ENCODE measurements at regions not wholly inside any gene's neighbourhood (a gene's known extent, or its start where the extent isn't known, plus 50 kb on each side); places are given as distances from the start of the nearest gene placed in this dataset.

DNA sequence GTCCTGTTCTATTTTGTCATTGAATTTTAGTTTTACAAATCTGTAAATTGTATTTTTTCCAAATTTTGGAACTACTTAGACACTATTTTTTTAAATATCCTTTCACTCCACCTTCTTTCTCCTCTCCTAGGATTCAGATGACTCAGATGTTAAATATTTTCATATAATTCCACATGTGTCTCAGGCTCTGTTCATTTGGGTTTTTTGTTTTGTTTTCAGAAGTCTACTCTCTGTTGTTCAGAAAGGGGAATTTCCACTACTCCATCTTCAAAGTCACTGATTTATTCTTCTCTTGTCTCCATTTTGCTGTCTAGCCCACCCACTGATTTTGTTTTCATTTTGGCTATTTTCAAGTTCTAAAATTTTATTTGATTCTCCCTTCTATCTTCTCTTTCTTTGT is 264.0 kb upstream of the SLIT2 start:
- no peak overlapping the region for H4K12ac ChIP-seq (ENCODE audit: low read depth, low read length)
- H2BK120ac ChIP-seq (ENCODE audit: insufficient read depth, low read length, poor library complexity) = no peak overlapping the region
- H3K27ac ChIP-seq (ENCODE audit: low read depth, low read length) = no peak overlapping the region
- H3K79me2 ChIP-seq (ENCODE audit: control insufficient read depth, insufficient read depth, low read length, poor library complexity) = no peaks in the 10 kb centered on the region
- H3K18ac ChIP-seq (ENCODE audit: low read length) = no peak overlapping the region
- H3K4me1 ChIP-seq (ENCODE audit: control insufficient read depth in 1 of 2, insufficient read depth in 2 of 2, low read length in 2 of 2) = no peaks in the 10 kb centered on the region
- H3K4me3 ChIP-seq (ENCODE audit: low read depth, low read length) = no peak overlapping the region
- no peak overlapping the region for H4K8ac ChIP-seq (ENCODE audit: low read depth, low read length)
- no peak overlapping the region for H3K4ac ChIP-seq (ENCODE audit: low read depth, low read length)
- no peaks in the 10 kb centered on the region for H3K27me3 ChIP-seq (ENCODE audit: insufficient read depth, low read length)
- H3K4me2 ChIP-seq (ENCODE audit: low read length) = no peak overlapping the region
- DNase-seq = no peak
- no peaks in the 10 kb centered on the region for H3K79me1 ChIP-seq (ENCODE audit: low read length)
- H4K91ac ChIP-seq (ENCODE audit: low read depth, low read length) = no peak overlapping the region
- no peak overlapping the region for H3K9ac ChIP-seq (ENCODE audit: low read length)
- H3K14ac ChIP-seq (ENCODE audit: low read length) = no peak overlapping the region
- no peak overlapping the region for H2BK5ac ChIP-seq (ENCODE audit: low read depth, low read length, poor library complexity)
- no peak overlapping the region for H2AK5ac ChIP-seq (ENCODE audit: low read length)
- no peaks in the 10 kb centered on the region for H3K9me3 ChIP-seq (ENCODE audit: insufficient read depth, low read depth, low read length)
- H2BK12ac ChIP-seq (ENCODE audit: low read length) = no peak overlapping the region
- no peaks in the 10 kb centered on the region for H3K36me3 ChIP-seq (ENCODE audit: control insufficient read depth in 1 of 2, insufficient read depth in 2 of 2, low read length in 2 of 2)
- no peak overlapping the region for H3K23ac ChIP-seq (ENCODE audit: low read length)
- H2AFZ ChIP-seq (ENCODE audit: insufficient read depth, low read length, poor library complexity) = no peak overlapping the region

DNA sequence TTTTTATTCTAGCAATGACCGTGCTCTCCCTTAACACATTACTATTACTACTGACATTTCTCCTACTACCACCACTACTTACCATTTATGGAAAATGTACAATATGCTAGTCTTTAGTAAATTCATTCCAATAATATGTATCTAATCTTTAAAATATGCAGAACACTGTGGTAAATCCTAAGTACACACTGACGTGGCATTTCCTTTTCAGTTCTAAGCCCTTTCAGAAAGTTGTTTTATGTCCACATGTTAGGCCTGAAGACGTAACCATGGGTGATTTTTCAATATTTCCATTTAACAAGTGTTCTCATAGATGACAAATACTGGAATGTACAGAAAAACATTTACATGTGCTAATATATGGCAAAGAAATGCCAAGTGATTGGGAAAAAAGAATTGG is 268.6 kb upstream of the SLIT2 start:
- H2BK120ac ChIP-seq (ENCODE audit: insufficient read depth, low read length, poor library complexity) = no peak overlapping the region
- H3K14ac ChIP-seq (ENCODE audit: low read length) = no peak overlapping the region
- no peak overlapping the region for H3K23ac ChIP-seq (ENCODE audit: low read length)
- H3K79me2 ChIP-seq (ENCODE audit: control insufficient read depth, insufficient read depth, low read length, poor library complexity) = no peaks in the 10 kb centered on the region
- DNase-seq = peak in 1 of 2 donors; percentile 9
- no CpG with 5 or more reads among the region's 3 CpGs for WGBS (ENCODE audit: extremely low coverage, insufficient coverage, insufficient read length)
- H3K27me3 ChIP-seq (ENCODE audit: insufficient read depth, low read length) = no peaks in the 10 kb centered on the region
- no peak overlapping the region for H2AFZ ChIP-seq (ENCODE audit: insufficient read depth, low read length, poor library complexity)
- no peaks in the 10 kb centered on the region for H3K36me3 ChIP-seq (ENCODE audit: control insufficient read depth in 1 of 2, insufficient read depth in 2 of 2, low read length in 2 of 2)
- no peak overlapping the region for H3K18ac ChIP-seq (ENCODE audit: low read length)
- H3K4me3 ChIP-seq (ENCODE audit: low read depth, low read length) = no peak overlapping the region
- H2BK12ac ChIP-seq (ENCODE audit: low read length) = no peak overlapping the region
- no peak overlapping the region for H4K12ac ChIP-seq (ENCODE audit: low read depth, low read length)
- no peak overlapping the region for H2AK5ac ChIP-seq (ENCODE audit: low read length)
- H3K27ac ChIP-seq (ENCODE audit: low read depth, low read length) = no peak overlapping the region
- H3K9ac ChIP-seq (ENCODE audit: low read length) = no peak overlapping the region
- no peak overlapping the region for H2BK5ac ChIP-seq (ENCODE audit: low read depth, low read length, poor library complexity)
- no peak overlapping the region for H3K4ac ChIP-seq (ENCODE audit: low read depth, low read length)
- no peak overlapping the region for H4K91ac ChIP-seq (ENCODE audit: low read depth, low read length)
- no peaks in the 10 kb centered on the region for H3K9me3 ChIP-seq (ENCODE audit: insufficient read depth, low read depth, low read length)
- no peak overlapping the region for H4K8ac ChIP-seq (ENCODE audit: low read depth, low read length)
- H3K79me1 ChIP-seq (ENCODE audit: low read length) = no peaks in the 10 kb centered on the region
- no peaks in the 10 kb centered on the region for H3K4me1 ChIP-seq (ENCODE audit: control insufficient read depth in 1 of 2, insufficient read depth in 2 of 2, low read length in 2 of 2)
- H3K4me2 ChIP-seq (ENCODE audit: low read length) = no peak overlapping the region

- H3K79me1 ChIP-seq (ENCODE audit: low read length) = no peaks in the 10 kb centered on the region
- H3K23ac ChIP-seq (ENCODE audit: low read length) = no peak overlapping the region
- H4K8ac ChIP-seq (ENCODE audit: low read depth, low read length) = no peak overlapping the region
- no peak overlapping the region for H3K18ac ChIP-seq (ENCODE audit: low read length)
- H3K4me3 ChIP-seq (ENCODE audit: low read depth, low read length) = no peak overlapping the region
- H3K4me2 ChIP-seq (ENCODE audit: low read length) = no peak overlapping the region
- H3K27ac ChIP-seq (ENCODE audit: low read depth, low read length) = no peak overlapping the region
- no peaks in the 10 kb centered on the region for H3K4me1 ChIP-seq (ENCODE audit: control insufficient read depth in 1 of 2, insufficient read depth in 2 of 2, low read length in 2 of 2)
- H3K9me3 ChIP-seq (ENCODE audit: insufficient read depth, low read depth, low read length) = no peaks in the 10 kb centered on the region
- H2AFZ ChIP-seq (ENCODE audit: insufficient read depth, low read length, poor library complexity) = no peak overlapping the region
- H2BK5ac ChIP-seq (ENCODE audit: low read depth, low read length, poor library complexity) = no peak overlapping the region
- peak in 1 of 2 donors; percentile 22 for DNase-seq
- no peak overlapping the region for H3K14ac ChIP-seq (ENCODE audit: low read length)
- H3K79me2 ChIP-seq (ENCODE audit: control insufficient read depth, insufficient read depth, low read length, poor library complexity) = no peaks in the 10 kb centered on the region
- no peak overlapping the region for H2BK12ac ChIP-seq (ENCODE audit: low read length)
- no peak overlapping the region for H3K9ac ChIP-seq (ENCODE audit: low read length)
- no peaks in the 10 kb centered on the region for H3K27me3 ChIP-seq (ENCODE audit: insufficient read depth, low read length)
- no peak overlapping the region for H4K12ac ChIP-seq (ENCODE audit: low read depth, low read length)
- no peak overlapping the region for H3K4ac ChIP-seq (ENCODE audit: low read depth, low read length)
- H2BK120ac ChIP-seq (ENCODE audit: insufficient read depth, low read length, poor library complexity) = no peak overlapping the region
- WGBS (ENCODE audit: extremely low coverage, insufficient coverage, insufficient read length) = no CpG with 5 or more reads among the region's 3 CpGs
- H4K91ac ChIP-seq (ENCODE audit: low read depth, low read length) = no peak overlapping the region
- H2AK5ac ChIP-seq (ENCODE audit: low read length) = no peak overlapping the region
- H3K36me3 ChIP-seq (ENCODE audit: control insufficient read depth in 1 of 2, insufficient read depth in 2 of 2, low read length in 2 of 2) = no peaks in the 10 kb centered on the region
These were observed 269.1 kb upstream of the SLIT2 start for GRCh38 chr4:19982556-19982955.

GRCh38 chr4:19971829-19972228 is 279.9 kb upstream of the SLIT2 start:
- Histone ChIP-seq H3K79me2 (ENCODE audit: control insufficient read depth, insufficient read depth, low read length, poor library complexity) (no peaks in the 10 kb centered on the region), H2BK12ac (ENCODE audit: low read length) (no peak overlapping the region), H3K79me1 (ENCODE audit: low read length) (no peaks in the 10 kb centered on the region), H2BK5ac (ENCODE audit: low read depth, low read length, poor library complexity) (no peak overlapping the region), H4K8ac (ENCODE audit: low read depth, low read length) (no peak overlapping the region), H3K18ac (ENCODE audit: low read length) (no peak overlapping the region), H3K4me2 (ENCODE audit: low read length) (no peak overlapping the region), H2AK5ac (ENCODE audit: low read length) (no peak overlapping the region), H3K14ac (ENCODE audit: low read length) (no peak overlapping the region), H3K23ac (ENCODE audit: low read length) (no peak overlapping the region), H3K36me3 (ENCODE audit: control insufficient read depth in 1 of 2, insufficient read depth in 2 of 2, low read length in 2 of 2) (no peaks in the 10 kb centered on the region), H2AFZ (ENCODE audit: insufficient read depth, low read length, poor library complexity) (no peak overlapping the region), H3K9me3 (ENCODE audit: insufficient read depth, low read depth, low read length) (peaks cover 6% of the 10 kb centered on the region), H3K27ac (ENCODE audit: low read depth, low read length) (peak overlapping the region; percentile 53), H3K4me3 (ENCODE audit: low read depth, low read length) (no peak overlapping the region), H3K4ac (ENCODE audit: low read depth, low read length) (no peak overlapping the region), H2BK120ac (ENCODE audit: insufficient read depth, low read length, poor library complexity) (no peak overlapping the region), H4K12ac (ENCODE audit: low read depth, low read length) (no peak overlapping the region), H3K9ac (ENCODE audit: low read length) (no peak overlapping the region), H4K91ac (ENCODE audit: low read depth, low read length) (no peak overlapping the region), H3K4me1 (ENCODE audit: control insufficient read depth in 1 of 2, insufficient read depth in 2 of 2, low read length in 2 of 2) (peaks cover 4 to 8% of the 10 kb centered on the region in 2 experiments), H3K27me3 (ENCODE audit: insufficient read depth, low read length) (no peaks in the 10 kb centered on the region)
- DNase-seq = peak in 1 of 2 donors; percentile 14
- no CpG with 5 or more reads among the region's 1 CpG for WGBS (ENCODE audit: extremely low coverage, insufficient coverage, insufficient read length)
